ENCODE measurements at regions not wholly inside any gene's neighbourhood (a gene's known extent, or its start where the extent isn't known, plus 50 kb on each side); places are given as distances from the start of the nearest gene placed in this dataset.

- no peak for TF ChIP-seq CTCF (IDR thresholded peaks at IDR 0.05)
- TF ChIP-seq POLR2A (IDR thresholded peaks at IDR 0.05): no peak
Measured at GRCh38 chr15:70471517-70471916, 291.8 kb downstream of the UACA start.

Data from heart left ventricle (tissue), 13 donors.